HG03095 (cell line): ENCODE measurements at regions not wholly inside any gene's neighbourhood (a gene's known extent, or its start where the extent isn't known, plus 50 kb on each side); places are given as distances from the start of the nearest gene placed in this dataset.
"Not testable (repeated sequence)": the region's sequence is repeated elsewhere in the genome, so short reads cannot be mapped to it uniquely, and the experiment has no call there.

Experiments used
- ATAC-seq: cut with Tn5 transposase; IDR thresholded peaks from one replicate; pipeline ENCODE4 v1.9.1; 2021; ENCODE audit warnings: moderate library complexity; ENCODE audit not compliant: unreplicated experiment

- ATAC-seq = no peak
Measured at GRCh38 chr7:17044861-17045260, 163.1 kb upstream of the AGR3 start.

- ATAC-seq = no peak
Measured at GRCh38 chr7:17046259-17046658, 164.5 kb upstream of the AGR3 start.

- no peak for ATAC-seq
Measured at GRCh38 chr7:17046666-17047065, 164.9 kb upstream of the AGR3 start.

GRCh38 chr7:17053164-17053563, 171.4 kb upstream of the AGR3 start:
- not testable (repeated sequence) for ATAC-seq

- no peak for ATAC-seq
Measured at GRCh38 chr7:17054206-17054605, 172.4 kb upstream of the AGR3 start.

GRCh38 chr7:17054836-17055235, 173.1 kb upstream of the AGR3 start:
- no peak for ATAC-seq

GRCh38 chr7:17055596-17055995, 173.8 kb upstream of the AGR3 start:
- ATAC-seq = no peak

GRCh38 chr7:17056491-17057142, 174.8 kb upstream of the AGR3 start:
- ATAC-seq = no peak

- ATAC-seq = no peak
Measured at GRCh38 chr7:17057143-17057509, 175.3 kb upstream of the AGR3 start.

- no peak for ATAC-seq
Measured at GRCh38 chr7:17058568-17058967, 176.8 kb upstream of the AGR3 start.

GRCh38 chr7:17060051-17060450, 178.3 kb upstream of the AGR3 start:
- ATAC-seq = no peak

GRCh38 chr7:17061443-17061842, 179.7 kb upstream of the AGR3 start:
- ATAC-seq = no peak

GRCh38 chr7:17062151-17063044, 180.6 kb upstream of the AGR3 start:
- no peak for ATAC-seq

GRCh38 chr7:17063045-17063383, 181.2 kb upstream of the AGR3 start:
- ATAC-seq = no peak

- ATAC-seq = no peak
Measured at GRCh38 chr7:17067691-17068090, 185.9 kb upstream of the AGR3 start.

GRCh38 chr7:17069146-17069545, 187.4 kb upstream of the AGR3 start:
- ATAC-seq = no peak

- ATAC-seq = no peak
Measured at GRCh38 chr7:17070231-17070708, 188.5 kb upstream of the AGR3 start.

GRCh38 chr7:17071866-17072265, 190.1 kb upstream of the AGR3 start:
- ATAC-seq = no peak

- ATAC-seq = no peak
Measured at GRCh38 chr7:17075601-17076255, 193.9 kb upstream of the AGR3 start.

GRCh38 chr7:17078298-17078697, 196.5 kb upstream of the AGR3 start:
- ATAC-seq = no peak

- no peak for ATAC-seq
Measured at GRCh38 chr7:17083392-17084165, 201.8 kb upstream of the AGR3 start.
